ES-I3 (cell line): ENCODE measurements at regions not wholly inside any gene's neighbourhood (a gene's known extent, or its start where the extent isn't known, plus 50 kb on each side); places are given as distances from the start of the nearest gene placed in this dataset.

Experiments used
- H3K36me3 ChIP-seq: 2 replicates; pipeline ENCODE4 v1.6.1; 2013; ENCODE audit warnings: mild to moderate bottlenecking, low read length, control low read depth, moderate library complexity; ENCODE audit not compliant: insufficient read depth
- H3K4me1 ChIP-seq: 2 replicates; pipeline ENCODE4 v1.6.1; 2013; ENCODE audit warnings: mild to moderate bottlenecking, control low read depth, low read length; ENCODE audit not compliant: insufficient read depth
- H3K9ac ChIP-seq: 2 replicates; pipeline ENCODE4 v1.6.1; 2013; ENCODE audit warnings: low read depth, mild to moderate bottlenecking, low read length, moderate library complexity
- H3K9me3 ChIP-seq: 2 replicates; pipeline ENCODE4 v1.6.1; 2013; ENCODE audit warnings: mild to moderate bottlenecking, low read length, moderate library complexity; ENCODE audit not compliant: control insufficient read depth, insufficient read depth

- no peak overlapping the region for H3K9ac ChIP-seq
- no peaks in the 10 kb centered on the region for H3K9me3 ChIP-seq
- no peaks in the 10 kb centered on the region for H3K4me1 ChIP-seq
- H3K36me3 ChIP-seq, result no peaks in the 10 kb centered on the region
Observed at GRCh38 chr9:103068753-103069152, 73.6 kb downstream of the CYLC2 start.

- Histone ChIP-seq H3K36me3 (no peaks in the 10 kb centered on the region), H3K9me3 (no peaks in the 10 kb centered on the region), H3K9ac (no peak overlapping the region), H3K4me1 (no peaks in the 10 kb centered on the region)
Observed at GRCh38 chr9:103078581-103078980, 83.4 kb downstream of the CYLC2 start.

DNA sequence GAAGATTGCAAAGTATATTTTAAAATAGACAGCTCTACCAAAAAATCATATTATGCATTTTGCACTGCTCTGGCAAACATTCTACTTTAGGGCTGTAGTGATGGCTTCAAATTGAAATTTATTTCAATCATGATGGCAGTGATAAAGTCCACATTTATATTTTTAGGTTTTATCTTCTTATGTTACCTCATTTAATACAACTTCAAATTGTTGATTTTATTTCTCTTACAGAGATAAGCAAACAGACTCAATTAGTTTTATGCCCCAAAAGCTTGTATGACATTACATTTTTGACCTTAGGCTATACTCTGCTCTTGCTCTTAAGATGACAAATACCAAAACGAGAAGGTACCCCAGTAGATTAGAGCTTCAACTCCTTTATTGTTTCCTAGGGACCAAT, 87.4 kb downstream of the CYLC2 start:
- no peaks in the 10 kb centered on the region for H3K36me3 ChIP-seq
- no peaks in the 10 kb centered on the region for H3K9me3 ChIP-seq
- H3K4me1 ChIP-seq, result no peaks in the 10 kb centered on the region
- H3K9ac ChIP-seq, result no peak overlapping the region

- Histone ChIP-seq H3K9ac (no peak overlapping the region), H3K36me3 (no peaks in the 10 kb centered on the region), H3K4me1 (no peaks in the 10 kb centered on the region), H3K9me3 (no peaks in the 10 kb centered on the region)
Observed at GRCh38 chr9:103089357-103089756, 94.2 kb downstream of the CYLC2 start.

GRCh38 chr9:103104101-103104500, 109.0 kb downstream of the CYLC2 start:
- Histone ChIP-seq H3K36me3 (no peaks in the 10 kb centered on the region), H3K9ac (no peak overlapping the region), H3K9me3 (no peaks in the 10 kb centered on the region), H3K4me1 (no peaks in the 10 kb centered on the region)

GRCh38 chr9:103116246-103116645, 121.1 kb downstream of the CYLC2 start:
- Histone ChIP-seq H3K9me3 (no peaks in the 10 kb centered on the region), H3K36me3 (no peaks in the 10 kb centered on the region), H3K4me1 (no peaks in the 10 kb centered on the region), H3K9ac (no peak overlapping the region)

GRCh38 chr9:103126494-103126893, 131.4 kb downstream of the CYLC2 start:
- H3K36me3 ChIP-seq, result no peaks in the 10 kb centered on the region; the same call in 1 of the 2 replicates
- no peaks in the 10 kb centered on the region; the same call in 1 of the 2 replicates for H3K9me3 ChIP-seq
- no peak overlapping the region for H3K9ac ChIP-seq
- H3K4me1 ChIP-seq, result no peaks in the 10 kb centered on the region

DNA sequence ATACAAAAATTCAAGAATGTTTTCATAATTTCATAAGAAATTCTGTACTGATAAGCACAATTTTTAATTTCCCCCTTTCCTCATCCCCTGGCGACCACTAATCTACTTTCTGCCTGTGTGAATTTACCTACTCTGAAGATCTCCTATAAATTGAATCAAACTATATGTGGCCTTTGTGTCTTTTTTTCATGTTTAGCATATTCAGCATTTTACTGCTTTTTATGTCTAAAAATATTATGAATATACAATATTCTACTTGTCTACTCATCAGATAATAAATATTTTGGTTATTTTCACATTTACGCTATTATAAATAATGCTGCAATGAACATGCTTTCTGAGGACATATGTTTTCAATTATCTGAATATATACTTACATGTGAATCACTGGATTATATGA, 144.8 kb downstream of the CYLC2 start:
- Histone ChIP-seq H3K9me3 (no peaks in the 10 kb centered on the region), H3K4me1 (no peaks in the 10 kb centered on the region), H3K9ac (no peak overlapping the region)

GRCh38 chr9:103152473-103152872, 157.3 kb downstream of the CYLC2 start:
- H3K36me3 ChIP-seq, result no peaks in the 10 kb centered on the region
- no peak overlapping the region for H3K9ac ChIP-seq
- H3K9me3 ChIP-seq, result no peaks in the 10 kb centered on the region
- no peaks in the 10 kb centered on the region for H3K4me1 ChIP-seq

More for the DNA sequence above, 144.8 kb downstream of the CYLC2 start:
- no peaks in the 10 kb centered on the region for H3K36me3 ChIP-seq

DNA sequence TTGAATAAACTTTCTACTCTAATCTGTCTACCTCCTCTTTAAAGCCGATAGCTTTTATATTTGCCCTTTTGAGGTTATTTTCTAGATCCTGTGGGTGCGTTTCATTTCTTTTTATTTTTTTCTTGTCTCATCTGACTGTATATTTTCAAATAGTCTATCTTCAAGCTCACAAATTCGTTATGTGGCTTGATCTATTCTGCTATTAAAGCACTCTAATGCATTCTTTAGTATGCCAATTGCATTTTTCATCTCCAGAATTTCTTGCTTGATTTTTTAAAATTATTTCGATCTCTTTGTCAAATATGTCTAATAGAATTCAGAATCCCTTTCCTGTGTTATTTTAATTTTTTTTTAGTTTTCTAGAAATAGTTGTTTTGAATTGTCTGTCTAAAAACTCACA, 172.4 kb downstream of the CYLC2 start:
- no peaks in the 10 kb centered on the region for H3K9me3 ChIP-seq
- H3K9ac ChIP-seq, result no peak overlapping the region
- no peaks in the 10 kb centered on the region for H3K36me3 ChIP-seq
- H3K4me1 ChIP-seq, result no peaks in the 10 kb centered on the region

GRCh38 chr9:103168254-103168653, 173.1 kb downstream of the CYLC2 start:
- Histone ChIP-seq H3K9ac (no peak overlapping the region), H3K4me1 (no peaks in the 10 kb centered on the region), H3K36me3 (no peaks in the 10 kb centered on the region), H3K9me3 (no peaks in the 10 kb centered on the region)

DNA sequence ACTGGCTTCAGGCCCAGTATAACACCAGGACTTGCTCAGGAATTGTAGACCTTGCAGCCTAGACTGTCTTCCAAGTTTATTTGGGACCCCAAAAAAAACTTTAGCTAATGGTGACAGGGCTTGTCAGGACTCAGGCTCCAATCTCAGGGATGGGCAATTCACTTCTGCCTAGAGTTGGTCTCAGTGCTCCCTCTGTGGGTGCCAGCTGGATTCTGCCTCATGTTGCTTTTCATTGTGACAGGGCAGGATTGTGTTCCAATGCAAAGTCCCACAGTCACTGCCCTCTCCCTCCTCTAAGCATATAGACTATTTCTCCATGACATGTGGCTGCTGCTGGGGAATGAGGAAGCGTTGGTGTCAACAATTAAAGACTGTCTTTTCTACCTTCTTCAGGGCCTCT, 174.7 kb downstream of the CYLC2 start:
- no peak overlapping the region for H3K9ac ChIP-seq
- no peaks in the 10 kb centered on the region for H3K9me3 ChIP-seq
- H3K4me1 ChIP-seq, result no peaks in the 10 kb centered on the region
- H3K36me3 ChIP-seq, result no peaks in the 10 kb centered on the region

GRCh38 chr9:103183701-103184171, 188.6 kb downstream of the CYLC2 start:
- no peaks in the 10 kb centered on the region for H3K4me1 ChIP-seq
- H3K9ac ChIP-seq, result no peak overlapping the region
- no peaks in the 10 kb centered on the region for H3K36me3 ChIP-seq
- H3K9me3 ChIP-seq, result no peaks in the 10 kb centered on the region

DNA sequence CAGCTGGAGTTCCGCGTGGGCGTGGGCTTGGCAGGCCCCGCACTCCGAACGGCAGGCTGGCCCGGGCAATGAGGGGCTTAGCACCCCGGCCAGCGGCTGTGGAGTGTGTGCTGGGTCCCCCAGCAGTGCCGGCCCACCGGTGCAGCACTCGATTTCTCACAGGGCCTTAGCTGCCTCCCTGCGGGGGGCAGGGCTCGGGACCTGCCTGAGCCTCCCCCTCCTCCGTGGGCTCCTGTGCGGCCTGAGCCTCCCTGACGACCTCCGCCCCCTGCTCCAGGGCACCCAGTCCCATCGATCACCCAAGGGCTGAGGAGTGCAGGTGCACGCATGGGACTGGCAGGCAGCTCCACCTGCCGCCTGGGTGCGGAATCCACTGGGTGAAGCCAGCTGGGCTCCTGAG, 191.8 kb downstream of the CYLC2 start:
- Histone ChIP-seq H3K9me3 (no peaks in the 10 kb centered on the region), H3K9ac (no peak overlapping the region), H3K36me3 (no peaks in the 10 kb centered on the region), H3K4me1 (no peaks in the 10 kb centered on the region)

GRCh38 chr9:103188781-103189350, 193.7 kb downstream of the CYLC2 start:
- no peaks in the 10 kb centered on the region for H3K9me3 ChIP-seq
- no peaks in the 10 kb centered on the region for H3K36me3 ChIP-seq
- H3K9ac ChIP-seq, result no peak overlapping the region
- no peaks in the 10 kb centered on the region for H3K4me1 ChIP-seq

DNA sequence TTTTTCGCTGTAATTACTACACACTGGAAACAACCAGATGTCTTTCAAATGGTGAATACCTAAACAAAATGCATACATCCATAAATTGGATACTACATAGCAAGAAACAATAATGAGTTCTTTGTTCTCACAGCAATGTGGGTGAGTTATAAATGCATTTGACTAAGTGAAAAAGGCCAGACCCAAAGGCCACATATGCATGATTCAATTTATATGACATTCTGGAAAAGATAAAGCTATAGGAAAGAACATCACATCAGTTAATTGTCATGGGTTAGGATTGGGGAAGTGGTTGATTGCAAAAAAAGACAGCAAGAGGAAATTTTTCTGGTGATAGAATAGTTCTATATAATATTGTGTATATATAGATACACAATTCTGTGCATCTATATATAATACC, 198.9 kb downstream of the CYLC2 start:
- no peaks in the 10 kb centered on the region for H3K4me1 ChIP-seq
- no peaks in the 10 kb centered on the region for H3K36me3 ChIP-seq
- no peak overlapping the region for H3K9ac ChIP-seq
- no peaks in the 10 kb centered on the region for H3K9me3 ChIP-seq
